ENCODE measurements at regions not wholly inside any gene's neighbourhood (a gene's known extent, or its start where the extent isn't known, plus 50 kb on each side); places are given as distances from the start of the nearest gene placed in this dataset.

DNA sequence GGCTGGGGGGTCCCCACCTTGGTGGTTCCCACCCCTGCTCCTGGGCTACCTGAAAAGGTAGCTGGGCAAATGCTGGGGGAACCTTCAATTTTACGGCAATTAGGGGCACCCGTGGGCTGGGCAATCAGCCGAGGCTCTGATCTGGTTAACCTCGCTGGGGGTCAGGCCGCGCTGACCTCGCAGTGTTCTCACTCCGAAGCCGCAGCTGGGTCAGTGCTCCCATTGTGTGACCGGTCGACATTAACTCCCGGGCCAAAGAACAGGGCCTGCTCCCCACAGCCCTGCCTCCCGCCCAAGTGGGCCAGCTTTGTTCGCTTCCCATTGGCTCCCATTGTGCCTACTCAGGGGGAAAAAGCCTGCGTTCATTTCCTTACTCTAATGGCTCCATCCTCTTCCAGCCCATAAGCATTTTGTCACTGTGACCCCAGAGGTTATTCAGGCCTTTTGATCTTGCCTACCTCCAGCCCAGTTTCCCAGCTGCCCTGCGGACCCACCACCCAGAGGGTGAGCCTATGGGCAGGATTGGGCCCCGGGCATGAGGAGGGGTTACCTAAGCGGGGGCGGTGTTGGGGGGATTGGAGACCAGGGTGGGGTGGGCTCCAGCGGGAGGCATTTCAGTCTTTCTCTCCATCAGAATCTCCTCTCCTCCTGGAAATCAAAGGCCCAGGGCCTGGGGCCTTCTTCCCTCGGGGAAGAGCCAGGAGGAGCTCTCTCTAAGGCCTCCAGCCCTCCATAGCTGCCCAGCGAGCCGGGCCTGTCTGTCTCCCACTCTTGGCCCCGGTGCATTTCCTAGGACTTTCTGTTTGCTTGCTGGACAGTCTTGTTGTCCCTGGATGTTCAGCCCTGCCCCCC lies 90.1 kb downstream of the MYCN start:
- peaks cover 1% of the 10 kb centered on the region for H3K27me3 Mint-ChIP-seq (ENCODE audit: unreplicated experiment)
- no peak overlapping the region for H3K4me3 Mint-ChIP-seq (ENCODE audit: unreplicated experiment)
- no peak for DNase-seq
- H3K9me3 Mint-ChIP-seq (ENCODE audit: unreplicated experiment), result peaks cover 2% of the 10 kb centered on the region
- no peak overlapping the region for H3K27ac Mint-ChIP-seq (ENCODE audit: unreplicated experiment)
- H3K4me1 Mint-ChIP-seq (ENCODE audit: low read depth, unreplicated experiment), result peaks cover 4% of the 10 kb centered on the region
- TF ChIP-seq, protein P1, sequence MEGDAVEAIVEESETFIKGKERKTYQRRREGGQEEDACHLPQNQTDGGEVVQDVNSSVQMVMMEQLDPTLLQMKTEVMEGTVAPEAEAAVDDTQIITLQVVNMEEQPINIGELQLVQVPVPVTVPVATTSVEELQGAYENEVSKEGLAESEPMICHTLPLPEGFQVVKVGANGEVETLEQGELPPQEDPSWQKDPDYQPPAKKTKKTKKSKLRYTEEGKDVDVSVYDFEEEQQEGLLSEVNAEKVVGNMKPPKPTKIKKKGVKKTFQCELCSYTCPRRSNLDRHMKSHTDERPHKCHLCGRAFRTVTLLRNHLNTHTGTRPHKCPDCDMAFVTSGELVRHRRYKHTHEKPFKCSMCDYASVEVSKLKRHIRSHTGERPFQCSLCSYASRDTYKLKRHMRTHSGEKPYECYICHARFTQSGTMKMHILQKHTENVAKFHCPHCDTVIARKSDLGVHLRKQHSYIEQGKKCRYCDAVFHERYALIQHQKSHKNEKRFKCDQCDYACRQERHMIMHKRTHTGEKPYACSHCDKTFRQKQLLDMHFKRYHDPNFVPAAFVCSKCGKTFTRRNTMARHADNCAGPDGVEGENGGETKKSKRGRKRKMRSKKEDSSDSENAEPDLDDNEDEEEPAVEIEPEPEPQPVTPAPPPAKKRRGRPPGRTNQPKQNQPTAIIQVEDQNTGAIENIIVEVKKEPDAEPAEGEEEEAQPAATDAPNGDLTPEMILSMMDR (IDR thresholded peaks at IDR 0.05; ENCODE audit: partially characterized antibody, unreplicated experiment), result no peak
- peaks cover 3% of the 10 kb centered on the region for H3K36me3 Mint-ChIP-seq (ENCODE audit: unreplicated experiment)

GRCh38 chr2:16028644-16029043 lies 88.3 kb downstream of the MYCN start:
- H3K27ac Mint-ChIP-seq (ENCODE audit: unreplicated experiment), result no peak overlapping the region
- no peak overlapping the region for H3K4me3 Mint-ChIP-seq (ENCODE audit: unreplicated experiment)
- no peaks in the 10 kb centered on the region for H3K27me3 Mint-ChIP-seq (ENCODE audit: unreplicated experiment)
- no peaks in the 10 kb centered on the region for H3K36me3 Mint-ChIP-seq (ENCODE audit: unreplicated experiment)
- TF ChIP-seq, protein P1 (IDR thresholded peaks at IDR 0.05; ENCODE audit: partially characterized antibody, unreplicated experiment), result no peak
- no peak for DNase-seq
- peaks cover 4% of the 10 kb centered on the region for H3K4me1 Mint-ChIP-seq (ENCODE audit: low read depth, unreplicated experiment)
- H3K9me3 Mint-ChIP-seq (ENCODE audit: unreplicated experiment), result peaks cover 2% of the 10 kb centered on the region

GRCh38 chr2:16026816-16027501 lies 86.6 kb downstream of the MYCN start:
- Mint-ChIP-seq H3K36me3 (ENCODE audit: unreplicated experiment) (no peaks in the 10 kb centered on the region), H3K9me3 (ENCODE audit: unreplicated experiment) (no peaks in the 10 kb centered on the region), H3K4me3 (ENCODE audit: unreplicated experiment) (no peak overlapping the region), H3K27ac (ENCODE audit: unreplicated experiment) (no peak overlapping the region), H3K27me3 (ENCODE audit: unreplicated experiment) (no peaks in the 10 kb centered on the region), H3K4me1 (ENCODE audit: low read depth, unreplicated experiment) (peaks cover 4% of the 10 kb centered on the region)
- TF ChIP-seq, protein P1 (IDR thresholded peaks at IDR 0.05; ENCODE audit: partially characterized antibody, unreplicated experiment), result no peak
- no peak for DNase-seq

- Mint-ChIP-seq H3K4me3 (ENCODE audit: unreplicated experiment) (no peak overlapping the region), H3K27ac (ENCODE audit: unreplicated experiment) (no peak overlapping the region), H3K27me3 (ENCODE audit: unreplicated experiment) (no peaks in the 10 kb centered on the region), H3K4me1 (ENCODE audit: low read depth, unreplicated experiment) (peaks cover 3% of the 10 kb centered on the region), H3K36me3 (ENCODE audit: unreplicated experiment) (no peaks in the 10 kb centered on the region), H3K9me3 (ENCODE audit: unreplicated experiment) (no peaks in the 10 kb centered on the region)
- DNase-seq, result no peak
- TF ChIP-seq, protein P1 (IDR thresholded peaks at IDR 0.05; ENCODE audit: partially characterized antibody, unreplicated experiment), result no peak
Measured at GRCh38 chr2:16025876-16026640, 85.7 kb downstream of the MYCN start.
